Activated CD8-positive, alpha-beta memory T cell treated with anti-CD3 and anti-CD28 coated beads, Interleukin-2, amount 50 U/mL, for 1 hour (primary cell): ENCODE measurements at regions not wholly inside any gene's neighbourhood (a gene's known extent, or its start where the extent isn't known, plus 50 kb on each side); places are given as distances from the start of the nearest gene placed in this dataset.
"Not testable (repeated sequence)": the region's sequence is repeated elsewhere in the genome, so short reads cannot be mapped to it uniquely, and the experiment has no call there.

Experiments
- DNase-seq: peaks from one replicate; pipeline ENCODE4 v3.0.0-alpha.2; 2020; ENCODE audit errors: extremely low read depth

DNA sequence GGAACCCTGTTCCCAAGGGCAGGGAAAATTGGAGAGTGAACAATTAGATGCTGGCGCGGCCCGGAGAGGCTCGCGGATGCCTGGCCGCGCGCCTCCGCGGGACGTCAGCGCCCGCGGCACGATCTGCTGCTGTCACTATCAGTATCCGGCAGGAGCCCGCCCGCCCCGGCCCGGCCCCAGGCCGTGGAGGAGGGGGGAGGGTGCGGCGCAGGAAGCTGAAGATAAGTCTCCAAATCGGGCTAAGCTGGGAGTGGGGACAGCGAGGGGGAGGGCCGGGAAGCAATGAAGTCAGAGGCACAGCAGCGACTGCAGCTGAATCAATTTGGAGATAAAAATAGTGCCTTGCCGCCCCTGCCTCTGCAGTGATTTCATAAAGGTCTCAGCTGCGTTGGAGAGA, 441.5 kb upstream of the KLF12 start:
- no peak for DNase-seq

DNA sequence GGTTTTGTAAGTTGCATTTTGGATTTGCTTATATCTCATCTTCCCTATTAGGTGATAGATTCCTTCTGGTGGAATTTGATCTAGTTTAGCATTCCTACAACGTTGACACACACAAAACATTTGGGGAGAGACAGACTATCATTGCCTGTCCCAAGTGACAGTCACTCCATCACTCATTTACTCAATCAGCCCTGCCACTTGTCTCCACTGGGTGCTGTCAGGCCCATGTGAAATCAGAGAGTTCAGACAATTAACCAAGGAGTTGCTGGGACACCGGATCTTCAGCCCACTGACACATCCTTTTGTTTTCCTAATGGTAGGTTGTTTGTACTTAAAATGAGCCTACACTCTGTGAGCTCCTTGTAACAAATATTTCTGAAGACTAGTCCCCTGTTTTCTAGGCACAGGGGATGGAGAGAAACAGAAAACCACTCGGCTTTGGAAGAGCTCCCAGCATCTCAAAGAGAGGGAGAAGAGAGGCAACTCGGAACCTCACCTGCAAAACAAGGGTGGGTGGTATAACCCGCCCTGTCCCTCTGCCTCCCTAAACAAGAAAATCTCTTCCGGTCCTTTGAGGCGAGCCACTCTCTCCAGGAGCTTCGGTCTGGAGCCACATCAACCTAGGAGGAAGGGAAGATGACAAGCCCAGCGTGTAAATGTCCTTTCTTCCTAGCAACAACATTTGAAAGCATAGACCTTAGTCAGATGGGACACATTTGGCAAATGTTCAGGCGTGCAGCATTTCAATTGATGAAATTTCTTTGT, 440.9 kb upstream of the KLF12 start:
- DNase-seq, result no peak

DNA sequence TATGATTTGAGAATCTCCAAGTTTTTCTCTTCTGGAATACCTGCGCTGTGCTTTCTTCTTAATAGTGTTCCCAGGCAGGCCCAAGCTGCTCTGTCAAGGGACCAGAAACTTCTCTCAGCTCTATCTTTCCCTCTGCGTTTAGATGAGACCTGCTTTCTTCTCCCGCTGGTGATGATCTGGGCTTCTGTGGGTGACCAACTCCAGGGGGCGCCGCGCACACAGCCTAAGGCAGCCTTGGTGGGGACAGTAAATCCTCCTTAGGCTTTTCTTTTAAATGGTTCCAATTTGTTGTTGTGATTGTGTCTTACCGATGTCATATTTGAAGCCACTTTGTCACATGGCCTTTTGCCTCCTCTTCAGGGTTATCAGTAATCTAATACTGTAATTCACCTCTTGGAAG, 439.4 kb upstream of the KLF12 start:
- DNase-seq, result no peak

DNA sequence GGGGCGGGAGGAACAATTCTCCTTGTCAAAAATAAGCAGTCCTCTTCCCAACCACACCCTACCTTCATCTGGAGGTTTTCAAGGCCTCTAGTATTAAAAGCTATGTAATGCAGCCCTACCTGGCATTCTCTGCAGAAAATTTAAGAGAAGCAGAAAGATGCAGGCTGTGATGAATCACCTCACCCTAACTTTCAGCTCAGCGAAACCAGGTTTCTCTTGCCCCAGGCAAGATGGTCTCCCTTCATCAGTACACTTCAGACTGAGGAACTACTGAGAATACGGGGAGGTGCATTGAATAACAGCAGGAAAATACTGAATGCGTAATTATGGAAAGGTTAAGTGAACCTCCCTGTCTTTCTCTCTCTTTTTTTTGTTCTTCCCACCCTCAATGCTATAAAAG, 437.6 kb upstream of the KLF12 start:
- no peak for DNase-seq

DNA sequence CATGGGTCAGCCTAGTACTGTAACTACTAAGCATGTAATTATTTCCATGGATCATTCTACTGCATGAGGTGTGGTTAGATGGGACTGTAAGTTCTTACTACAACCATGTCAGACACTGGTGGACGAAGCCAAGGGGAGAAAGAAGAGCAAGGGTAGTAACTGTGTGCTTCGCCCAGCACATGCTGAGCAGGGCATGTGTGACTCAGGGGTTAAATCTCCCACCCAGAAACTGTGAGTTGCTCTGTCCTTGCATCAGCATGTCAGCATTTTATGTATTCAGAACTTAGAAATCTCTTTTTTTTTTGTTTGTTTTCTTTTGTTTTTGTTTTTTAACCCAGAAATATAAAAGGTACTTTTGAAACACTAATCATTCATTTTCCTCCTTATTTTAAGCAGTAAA, 436.6 kb upstream of the KLF12 start:
- DNase-seq, result no peak

DNA sequence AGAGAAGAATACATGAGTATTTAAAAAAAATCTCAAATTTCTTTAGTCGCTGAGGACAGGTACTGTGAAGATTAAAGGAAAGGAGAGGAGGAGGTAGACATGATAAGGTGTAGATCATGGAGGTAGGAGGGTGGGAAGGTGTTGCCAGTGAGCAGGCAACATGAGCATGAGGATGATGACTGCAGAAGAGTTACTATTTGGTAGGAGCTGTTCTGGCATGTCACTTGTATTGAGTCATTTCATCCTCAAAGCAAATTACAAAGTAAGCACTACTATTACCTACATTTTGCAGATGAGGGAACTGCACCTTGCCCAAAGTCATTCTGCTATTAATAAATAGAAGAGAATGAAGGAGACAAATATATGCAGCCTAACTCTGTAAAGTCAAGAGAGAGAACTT, 435.8 kb upstream of the KLF12 start:
- DNase-seq, result no peak

DNA sequence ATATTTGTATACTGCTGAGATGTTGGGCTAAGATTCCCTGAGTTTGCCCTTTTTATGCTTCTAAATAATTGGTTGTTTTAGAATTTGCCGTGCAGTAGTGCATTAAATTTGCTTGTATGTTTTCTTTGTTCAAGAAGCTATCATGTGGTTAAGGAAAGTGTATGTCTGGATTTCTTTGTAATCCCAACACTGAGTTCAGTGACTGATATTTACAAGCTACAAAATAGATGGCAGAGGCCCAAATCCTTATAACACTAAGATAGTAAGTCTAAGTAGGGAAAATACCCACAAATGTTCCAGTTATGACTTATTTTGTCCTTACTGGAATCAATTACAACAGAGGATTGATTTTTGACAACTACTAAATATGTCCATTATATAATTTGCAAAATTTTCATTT, 435.0 kb upstream of the KLF12 start:
- no peak for DNase-seq

DNA sequence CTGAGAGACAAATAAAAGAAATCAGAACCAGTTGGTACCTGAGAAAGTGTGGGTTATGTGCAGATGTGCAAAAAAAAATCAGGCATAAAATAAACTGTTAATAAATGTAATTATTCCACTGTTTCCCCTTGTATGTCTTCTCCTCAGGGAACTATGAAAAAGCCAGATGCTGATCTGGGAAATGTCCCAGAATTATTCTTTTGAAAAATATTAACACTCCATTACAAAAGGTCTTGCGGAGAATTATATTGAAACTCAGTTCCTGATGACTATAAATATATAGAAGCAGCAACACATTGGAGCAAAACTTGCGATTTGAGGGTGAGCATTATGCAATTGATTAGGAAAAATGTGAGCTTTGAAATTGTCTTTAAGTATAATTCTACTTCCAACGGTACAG, 433.3 kb upstream of the KLF12 start:
- no peak for DNase-seq

DNA sequence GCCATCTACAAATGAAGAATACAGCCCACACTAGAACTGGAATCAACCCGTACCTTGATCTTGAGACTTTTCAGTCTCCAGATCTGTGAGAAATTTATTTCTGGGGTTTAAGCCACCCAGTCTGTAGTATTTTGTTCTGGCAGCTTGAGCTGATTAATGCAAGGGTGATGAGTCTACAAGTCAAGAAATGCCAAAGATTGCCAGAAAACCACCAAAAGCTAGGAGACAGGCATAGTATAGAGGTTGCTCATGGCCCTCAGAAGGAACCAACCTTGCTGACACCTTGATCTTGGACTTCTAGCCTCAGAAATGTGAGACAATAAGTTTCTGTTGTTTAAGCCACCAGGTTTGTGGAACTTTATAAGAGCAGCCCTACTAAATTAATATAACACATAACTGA, 428.2 kb upstream of the KLF12 start:
- DNase-seq, result no peak

DNA sequence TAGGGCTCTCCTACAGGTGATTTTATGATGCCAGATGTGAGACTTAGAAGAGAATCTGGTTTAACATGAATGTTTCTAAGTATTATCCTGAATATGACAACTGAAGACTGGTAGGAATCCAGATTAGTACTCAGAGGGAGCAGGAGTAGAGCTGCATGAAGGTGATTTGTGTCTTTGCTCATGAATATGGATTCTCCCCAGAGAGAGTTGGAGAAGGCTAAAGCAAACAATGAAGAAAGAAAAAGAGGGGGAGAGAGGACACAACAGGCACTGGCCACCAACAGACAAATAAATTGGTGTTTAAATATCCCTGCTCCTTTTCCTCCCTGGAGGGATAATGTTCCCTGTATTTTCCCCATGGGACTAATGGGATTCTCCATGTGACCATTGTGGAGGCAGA, 427.0 kb upstream of the KLF12 start:
- DNase-seq, result no peak

DNA sequence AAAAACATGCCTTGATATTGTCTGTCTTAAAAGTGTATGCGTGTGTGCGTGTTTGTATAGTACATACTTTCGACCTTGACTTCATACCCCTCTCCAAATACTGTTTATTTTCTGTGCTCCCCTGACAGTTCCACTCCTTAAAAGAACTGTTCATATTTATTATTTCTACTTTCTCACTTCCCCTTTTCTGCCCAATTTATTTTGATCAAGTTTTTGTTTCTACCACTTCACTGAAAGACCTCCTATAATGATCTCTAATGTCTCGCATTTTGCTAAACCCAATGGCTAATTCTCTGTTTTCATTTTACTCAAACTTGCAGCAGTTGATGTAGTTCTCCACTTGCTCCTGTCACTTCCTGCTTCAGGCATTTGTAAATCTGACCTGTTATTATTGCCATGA, 426.1 kb upstream of the KLF12 start:
- DNase-seq, result no peak

DNA sequence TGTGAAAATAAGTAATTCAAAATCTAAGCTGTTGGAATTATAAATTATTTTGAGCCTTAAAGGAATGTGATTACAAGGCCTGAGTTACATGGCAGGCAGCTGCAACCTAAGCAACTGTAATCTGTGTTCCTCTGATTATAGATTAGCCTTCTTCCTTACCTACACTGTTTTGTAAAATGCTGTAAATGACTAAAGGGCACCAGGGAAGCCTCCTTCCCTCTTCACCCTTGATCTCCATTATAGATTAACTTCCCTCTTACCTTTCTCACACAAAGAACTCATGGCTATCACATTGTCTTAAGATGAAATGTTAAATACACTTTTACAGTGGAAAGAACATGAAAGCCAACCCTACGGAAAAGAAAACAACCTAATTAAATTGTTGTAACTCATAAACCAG, 423.7 kb upstream of the KLF12 start:
- no peak for DNase-seq

DNA sequence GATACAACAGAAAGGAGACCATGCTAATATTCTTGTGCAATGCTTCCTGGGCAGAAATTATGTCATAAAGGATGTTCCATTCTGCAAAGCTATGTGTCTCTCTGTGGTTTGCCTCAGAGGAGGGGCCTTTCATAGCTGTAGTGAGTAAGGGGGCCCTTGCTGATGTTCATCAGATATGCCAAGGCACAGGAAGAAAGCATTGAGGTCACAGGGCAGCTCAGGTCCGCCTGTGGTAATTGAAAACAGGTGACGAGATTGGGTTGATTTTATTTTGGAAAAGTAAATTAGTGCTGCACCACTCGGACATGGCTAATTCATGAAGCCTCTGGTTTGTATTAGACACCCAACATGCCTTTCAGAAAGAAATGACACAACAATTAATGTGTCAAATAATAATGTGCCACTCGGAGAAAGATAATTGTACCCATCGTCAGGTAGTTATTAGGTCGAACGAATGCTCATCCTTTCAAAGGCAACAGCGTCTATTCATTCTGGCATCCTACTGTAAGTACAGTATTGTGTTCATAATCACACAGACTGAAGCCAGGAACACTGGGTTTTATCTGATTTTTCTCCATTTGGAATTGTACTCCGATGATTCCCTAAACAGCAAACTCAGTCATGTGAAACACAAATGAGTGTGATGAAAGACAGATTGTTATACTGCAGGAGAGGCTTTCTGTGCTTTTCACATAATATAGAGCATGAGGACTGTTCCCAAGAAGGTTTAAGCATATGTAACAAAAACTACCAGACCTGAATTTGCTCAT, 421.6 kb upstream of the KLF12 start:
- no peak for DNase-seq

DNA sequence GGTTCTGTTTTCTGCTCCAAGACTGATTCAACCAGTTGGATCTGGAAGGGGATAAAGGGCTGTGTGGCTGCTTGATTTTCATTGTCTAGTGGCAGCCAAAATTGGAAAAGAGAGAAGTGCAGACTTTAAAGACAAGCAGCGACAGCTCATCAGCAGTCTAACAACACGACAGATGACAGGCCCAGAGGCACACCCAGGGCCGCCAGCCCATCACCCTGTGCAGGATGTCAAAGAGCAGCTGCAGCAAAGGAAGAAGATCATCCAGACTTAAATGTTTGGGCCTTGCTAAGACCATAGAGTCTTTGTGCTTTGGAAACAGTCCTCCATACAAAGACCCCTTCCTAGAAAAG, 421.0 kb upstream of the KLF12 start:
- no peak for DNase-seq

DNA sequence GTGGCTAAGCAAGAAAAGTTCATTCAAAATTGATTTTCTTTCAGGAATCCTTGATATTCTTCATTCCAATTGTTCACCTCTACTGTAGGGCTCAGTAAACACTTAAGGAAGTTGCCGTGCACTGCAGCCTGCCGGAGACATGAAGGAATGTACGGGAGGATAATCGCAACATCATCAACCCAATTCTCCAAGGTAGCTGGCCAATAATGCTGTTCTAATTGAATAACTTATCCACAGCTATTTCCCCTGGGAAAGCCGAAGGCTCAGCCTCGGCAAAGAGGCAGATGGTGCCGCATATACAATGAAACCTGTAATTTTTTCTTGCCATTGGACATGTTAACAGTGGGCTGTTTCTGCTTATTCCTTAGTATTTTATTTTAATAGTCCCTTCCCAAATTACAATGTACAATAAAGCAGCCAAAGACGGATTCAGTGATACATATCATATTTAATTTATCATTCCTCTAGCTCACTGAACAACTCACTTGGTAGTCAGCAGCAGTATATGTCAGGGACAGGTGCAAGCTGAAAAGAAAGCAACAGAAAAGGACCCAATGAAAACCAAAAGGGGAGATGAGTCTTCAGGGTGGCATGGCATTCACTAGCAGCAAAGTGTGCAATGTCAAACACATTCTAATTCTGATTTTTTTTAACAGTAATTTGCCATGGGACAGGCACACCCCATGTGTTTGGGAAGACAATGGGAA, 420.5 kb upstream of the KLF12 start:
- no peak for DNase-seq

DNA sequence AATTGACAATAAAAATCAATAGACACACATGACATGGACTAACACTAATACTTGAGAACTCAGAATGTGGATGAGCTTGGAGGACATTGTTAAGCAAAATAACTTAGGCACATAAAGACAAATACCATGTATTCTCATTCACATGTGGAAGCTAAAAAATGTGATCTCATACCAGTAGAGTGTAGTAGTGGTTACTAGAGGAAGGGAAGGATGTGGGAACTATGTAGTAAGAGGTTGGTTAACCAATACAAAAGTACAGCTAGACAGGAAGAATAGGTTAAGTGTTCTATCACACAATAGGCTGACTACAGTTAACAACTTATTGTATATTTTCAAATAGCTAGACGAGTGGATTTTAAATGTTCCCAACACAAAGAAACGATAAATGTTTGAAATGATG, 415.8 kb upstream of the KLF12 start:
- no peak for DNase-seq

DNA sequence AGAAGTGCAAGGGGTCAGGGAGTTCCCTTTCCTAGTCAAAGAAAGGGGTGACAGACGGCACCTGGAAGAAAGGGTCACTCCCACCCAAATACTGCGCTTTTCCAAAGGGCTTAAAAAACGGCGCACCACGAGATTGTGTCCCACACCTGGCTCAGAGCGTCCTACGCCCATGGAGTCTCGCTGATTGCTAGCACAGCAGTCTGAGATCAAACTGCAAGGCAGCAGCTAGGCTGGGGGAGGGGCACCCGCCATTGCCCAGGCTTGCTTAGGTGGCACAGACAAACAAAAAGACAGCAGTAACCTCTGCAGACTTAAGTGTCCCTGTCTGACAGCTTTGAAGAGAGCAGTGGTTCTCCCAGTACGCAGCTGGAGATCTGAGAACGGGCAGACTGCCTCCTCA, 402.4 kb upstream of the KLF12 start:
- not testable (repeated sequence) for DNase-seq

DNA sequence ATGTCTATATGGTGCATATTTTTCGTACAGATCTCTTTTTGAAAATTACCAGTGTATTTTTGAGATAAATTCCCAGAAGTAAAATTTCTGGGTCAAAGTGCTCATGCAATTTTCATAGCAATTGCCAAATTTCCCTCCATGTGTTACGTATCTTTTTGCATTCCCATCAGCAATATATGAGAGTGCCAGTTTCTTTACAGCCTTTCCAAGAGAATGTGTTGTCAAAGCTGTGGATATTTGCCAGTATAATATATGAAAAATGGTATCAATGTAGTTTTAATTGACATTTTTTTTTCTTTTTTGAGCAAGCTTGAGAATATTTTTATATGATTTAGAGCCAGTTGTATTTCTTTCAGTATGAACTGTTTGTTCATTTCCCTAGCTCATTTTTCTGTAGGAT, 399.0 kb upstream of the KLF12 start:
- DNase-seq, result no peak

DNA sequence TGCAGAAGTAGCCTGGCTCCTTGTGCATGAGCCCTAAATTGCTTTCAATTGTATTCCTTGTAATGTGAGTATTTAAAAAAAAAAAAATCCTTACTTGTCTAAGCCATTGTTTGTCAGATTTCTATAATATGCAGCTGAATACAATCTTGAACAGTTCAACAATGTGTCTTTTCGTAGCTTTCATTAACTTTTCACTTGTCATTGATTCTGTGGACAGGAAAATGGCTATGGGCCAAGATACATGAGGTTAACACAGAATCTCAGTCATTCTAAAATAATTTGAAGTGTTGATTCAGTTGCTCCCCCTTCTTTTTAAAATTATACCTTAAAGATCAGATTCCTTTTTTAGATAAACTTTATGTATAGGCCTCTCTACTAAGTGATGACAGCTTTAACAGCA, 395.8 kb upstream of the KLF12 start:
- no peak for DNase-seq

DNA sequence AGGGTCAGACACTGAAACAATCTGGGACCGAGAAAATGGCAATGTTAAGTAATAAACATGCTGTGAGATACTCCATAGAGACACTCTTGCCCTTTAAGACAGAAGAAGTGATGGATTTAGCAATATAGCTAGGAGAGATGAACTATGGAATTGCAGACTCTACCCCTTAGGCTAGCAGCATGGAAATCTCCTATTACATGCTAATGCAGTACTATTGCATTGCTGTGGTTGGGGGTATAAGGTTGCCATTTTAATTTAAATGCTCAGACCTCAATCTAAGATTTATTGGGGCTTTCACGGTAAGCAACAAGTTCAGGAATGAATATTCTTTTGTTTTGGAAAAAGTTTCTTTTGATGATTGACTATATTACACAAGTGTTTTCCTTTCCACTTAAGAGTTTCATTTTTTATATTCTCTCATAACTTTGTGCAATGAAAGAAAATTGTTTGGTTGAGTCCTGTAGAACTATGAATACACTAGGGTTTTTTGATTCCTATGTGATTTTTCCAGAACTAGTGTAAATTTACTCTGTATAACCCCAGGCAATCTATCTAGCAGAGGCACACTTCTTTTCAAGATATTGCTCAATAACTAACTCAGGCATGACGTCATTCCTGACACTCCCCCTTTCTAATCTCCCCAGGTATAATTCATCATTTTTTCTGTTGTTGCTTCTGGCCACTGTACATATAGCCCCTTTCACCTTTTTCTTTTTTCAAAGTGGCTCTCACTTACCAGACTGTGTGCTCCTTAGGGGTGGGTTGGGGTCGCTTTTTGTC, 394.7 kb upstream of the KLF12 start:
- DNase-seq, result no peak

DNA sequence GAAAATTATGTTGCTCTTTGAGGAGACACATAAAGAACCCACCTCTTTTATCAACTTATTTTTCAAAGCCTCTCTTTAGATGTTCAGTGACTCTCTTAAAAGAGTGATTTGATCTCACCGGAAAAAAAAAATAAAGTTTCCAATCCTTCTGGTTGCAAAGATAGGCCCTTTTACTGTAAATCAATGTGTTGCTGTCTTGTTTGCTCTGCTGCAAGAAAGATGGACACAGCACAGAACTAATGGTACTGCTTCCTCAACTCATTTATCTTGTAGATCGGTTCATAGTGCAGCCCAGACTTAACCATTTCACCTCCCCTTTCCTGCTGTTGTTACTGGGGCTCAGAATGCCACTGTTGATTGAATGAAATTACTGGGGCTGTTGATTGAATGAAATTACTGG, 388.9 kb upstream of the KLF12 start:
- no peak for DNase-seq

DNA sequence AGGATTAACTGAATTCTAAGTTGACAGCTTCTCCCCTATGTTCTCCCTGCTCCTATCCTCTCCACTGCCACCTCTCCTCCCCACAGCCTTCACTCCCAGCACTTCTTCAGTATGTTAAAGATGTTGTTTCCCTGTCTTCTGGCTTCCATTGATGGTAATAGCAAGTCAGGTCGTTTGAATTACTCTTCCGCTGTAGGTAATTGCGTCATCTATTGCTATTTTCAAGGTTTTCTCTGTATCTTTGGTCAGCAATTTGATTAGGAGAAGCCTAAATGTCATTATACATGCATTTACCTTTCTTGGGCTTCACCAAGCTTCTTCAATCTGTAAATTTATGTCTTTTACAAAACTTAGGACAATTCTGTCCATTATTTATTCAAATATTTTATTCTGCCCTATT, 377.3 kb upstream of the KLF12 start:
- no peak for DNase-seq
